ENCODE measurements at regions not wholly inside any gene's neighbourhood (a gene's known extent, or its start where the extent isn't known, plus 50 kb on each side); places are given as distances from the start of the nearest gene placed in this dataset.

GRCh38 chr1:96544831-96545221, 176.8 kb upstream of the PTBP2 start:
- no peaks in the 10 kb centered on the region for H3K9me3 ChIP-seq
- no peaks in the 10 kb centered on the region for H3K27me3 ChIP-seq (ENCODE audit: insufficient read depth)
- no peak overlapping the region for H2AFZ ChIP-seq (ENCODE audit: low read depth)
- H3K9ac ChIP-seq: no peak overlapping the region
- 100% methylated on average over 1 of the region's 1 CpG for WGBS (ENCODE audit: low lambda C conversion rate)
- no peak overlapping the region for H3K4me3 ChIP-seq (ENCODE audit: low read depth in 2 of 2, low read length in 1 of 2)
- H3K36me3 ChIP-seq (replicated peaks in 1 of 2; ENCODE audit: control insufficient read depth in 1 of 2, insufficient read depth in 2 of 2, low read length in 1 of 2): no peaks in the 10 kb centered on the region
- ChIA-PET CTCF (no interaction called here), POLR2A (no interaction called here)
- no peaks in the 10 kb centered on the region for H3K79me2 ChIP-seq (ENCODE audit: insufficient read depth)
- H3F3A ChIP-seq (replicated peaks; ENCODE audit: insufficient read depth): no peaks in the 10 kb centered on the region
- H3K27ac ChIP-seq (ENCODE audit: low read depth in 2 of 2, low read length in 1 of 2): no peak overlapping the region
- H4K20me1 ChIP-seq (ENCODE audit: insufficient read depth): no peaks in the 10 kb centered on the region
- H3K9me2 ChIP-seq: no peaks in the 10 kb centered on the region
- H3K4me1 ChIP-seq (ENCODE audit: control insufficient read depth in 1 of 2, insufficient read depth in 2 of 2, low read depth in 1 of 2, low read length in 1 of 2): peaks cover 0 to 3% of the 10 kb centered on the region in 2 experiments; a peak in 2 of 4 replicates
- DNase-seq: no peak
- TF ChIP-seq RFX5 (IDR thresholded peaks at IDR 0.05; ENCODE audit: low read length) (no peak), IRF3 (IDR thresholded peaks at IDR 0.05; ENCODE audit: low read depth, low read length) (no peak), NRF1 (IDR thresholded peaks at IDR 0.05; ENCODE audit: low read depth, low read length) (no peak)
- TF ChIP-seq, protein P1, sequence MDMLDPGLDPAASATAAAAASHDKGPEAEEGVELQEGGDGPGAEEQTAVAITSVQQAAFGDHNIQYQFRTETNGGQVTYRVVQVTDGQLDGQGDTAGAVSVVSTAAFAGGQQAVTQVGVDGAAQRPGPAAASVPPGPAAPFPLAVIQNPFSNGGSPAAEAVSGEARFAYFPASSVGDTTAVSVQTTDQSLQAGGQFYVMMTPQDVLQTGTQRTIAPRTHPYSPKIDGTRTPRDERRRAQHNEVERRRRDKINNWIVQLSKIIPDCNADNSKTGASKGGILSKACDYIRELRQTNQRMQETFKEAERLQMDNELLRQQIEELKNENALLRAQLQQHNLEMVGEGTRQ (IDR thresholded peaks at IDR 0.05; ENCODE audit: borderline replicate concordance, low read depth, low read length): no peak
- H3K4me2 ChIP-seq: no peak overlapping the region

- H3K36me3 ChIP-seq (replicated peaks in 1 of 2; ENCODE audit: control insufficient read depth in 1 of 2, insufficient read depth in 2 of 2, low read length in 1 of 2): no peaks in the 10 kb centered on the region
- H3K9me2 ChIP-seq: no peaks in the 10 kb centered on the region
- no peaks in the 10 kb centered on the region for H3K9me3 ChIP-seq
- TF ChIP-seq JUND (IDR thresholded peaks at IDR 0.05) (no peak), TCF12 (IDR thresholded peaks at IDR 0.05) (no peak), RFX5 (IDR thresholded peaks at IDR 0.05; ENCODE audit: low read length) (no peak), POLR2AphosphoS5 (IDR thresholded peaks at IDR 0.05; ENCODE audit: low read depth, low read length) (no peak), SMC3 (IDR thresholded peaks at IDR 0.05; ENCODE audit: low read depth, low read length) (no peak), EP300 (IDR thresholded peaks at IDR 0.05; ENCODE audit: borderline replicate concordance in 1 of 2, low read depth in 1 of 2, low read length in 1 of 2) (no peak), CHD2 (IDR thresholded peaks at IDR 0.05; ENCODE audit: low read length, partially characterized antibody) (no peak), SIN3A (IDR thresholded peaks at IDR 0.05; ENCODE audit: borderline replicate concordance, low read depth, low read length) (no peak), YY1 (IDR thresholded peaks at IDR 0.05; ENCODE audit: low read depth) (no peak), FOXJ3 (CRISPR knock-in tag; IDR thresholded peaks at IDR 0.05) (no peak), GATA2 (CRISPR knock-in tag; IDR thresholded peaks at IDR 0.05) (no peak), FOSL2 (IDR thresholded peaks at IDR 0.05; ENCODE audit: borderline replicate concordance, low read depth) (no peak), NFIC (IDR thresholded peaks at IDR 0.05; ENCODE audit: borderline replicate concordance) (no peak), RAD21 (IDR thresholded peaks at IDR 0.05; ENCODE audit: low read length) (no peak), FOXM1 (IDR thresholded peaks at IDR 0.05; ENCODE audit: low read depth) (no peak)
- TF ChIP-seq, protein P2, sequence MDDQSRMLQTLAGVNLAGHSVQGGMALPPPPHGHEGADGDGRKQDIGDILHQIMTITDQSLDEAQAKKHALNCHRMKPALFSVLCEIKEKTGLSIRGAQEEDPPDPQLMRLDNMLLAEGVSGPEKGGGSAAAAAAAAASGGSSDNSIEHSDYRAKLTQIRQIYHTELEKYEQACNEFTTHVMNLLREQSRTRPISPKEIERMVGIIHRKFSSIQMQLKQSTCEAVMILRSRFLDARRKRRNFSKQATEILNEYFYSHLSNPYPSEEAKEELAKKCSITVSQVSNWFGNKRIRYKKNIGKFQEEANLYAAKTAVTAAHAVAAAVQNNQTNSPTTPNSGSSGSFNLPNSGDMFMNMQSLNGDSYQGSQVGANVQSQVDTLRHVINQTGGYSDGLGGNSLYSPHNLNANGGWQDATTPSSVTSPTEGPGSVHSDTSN (IDR thresholded peaks at IDR 0.05): no peak
- TF ChIP-seq, protein P3, sequence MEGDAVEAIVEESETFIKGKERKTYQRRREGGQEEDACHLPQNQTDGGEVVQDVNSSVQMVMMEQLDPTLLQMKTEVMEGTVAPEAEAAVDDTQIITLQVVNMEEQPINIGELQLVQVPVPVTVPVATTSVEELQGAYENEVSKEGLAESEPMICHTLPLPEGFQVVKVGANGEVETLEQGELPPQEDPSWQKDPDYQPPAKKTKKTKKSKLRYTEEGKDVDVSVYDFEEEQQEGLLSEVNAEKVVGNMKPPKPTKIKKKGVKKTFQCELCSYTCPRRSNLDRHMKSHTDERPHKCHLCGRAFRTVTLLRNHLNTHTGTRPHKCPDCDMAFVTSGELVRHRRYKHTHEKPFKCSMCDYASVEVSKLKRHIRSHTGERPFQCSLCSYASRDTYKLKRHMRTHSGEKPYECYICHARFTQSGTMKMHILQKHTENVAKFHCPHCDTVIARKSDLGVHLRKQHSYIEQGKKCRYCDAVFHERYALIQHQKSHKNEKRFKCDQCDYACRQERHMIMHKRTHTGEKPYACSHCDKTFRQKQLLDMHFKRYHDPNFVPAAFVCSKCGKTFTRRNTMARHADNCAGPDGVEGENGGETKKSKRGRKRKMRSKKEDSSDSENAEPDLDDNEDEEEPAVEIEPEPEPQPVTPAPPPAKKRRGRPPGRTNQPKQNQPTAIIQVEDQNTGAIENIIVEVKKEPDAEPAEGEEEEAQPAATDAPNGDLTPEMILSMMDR (IDR thresholded peaks at IDR 0.05): no peak
- TF ChIP-seq, protein P4, sequence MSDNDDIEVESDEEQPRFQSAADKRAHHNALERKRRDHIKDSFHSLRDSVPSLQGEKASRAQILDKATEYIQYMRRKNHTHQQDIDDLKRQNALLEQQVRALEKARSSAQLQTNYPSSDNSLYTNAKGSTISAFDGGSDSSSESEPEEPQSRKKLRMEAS (IDR thresholded peaks at IDR 0.05; ENCODE audit: low read depth): no peak
- DNase-seq: no peak
- H3K27ac ChIP-seq (ENCODE audit: low read depth in 2 of 2, low read length in 1 of 2): no peak overlapping the region
- no peak overlapping the region for H3K4me3 ChIP-seq (ENCODE audit: low read depth in 2 of 2, low read length in 1 of 2)
- CTCF ChIA-PET: interaction anchor here (0.6 kb wide), 1 partner anchor 246 kb away, joined by 3 read pairs; no protein-coding TSS in a partner anchor
- no peak overlapping the region for H3K4me2 ChIP-seq
- H4K20me1 ChIP-seq (ENCODE audit: insufficient read depth): no peaks in the 10 kb centered on the region
- H3K9ac ChIP-seq: no peak overlapping the region
- no peak overlapping the region for H2AFZ ChIP-seq (ENCODE audit: low read depth)
- POLR2A ChIA-PET: no interaction called here
- H3K27me3 ChIP-seq (ENCODE audit: insufficient read depth): no peaks in the 10 kb centered on the region
- H3K4me1 ChIP-seq (ENCODE audit: control insufficient read depth in 1 of 2, insufficient read depth in 2 of 2, low read depth in 1 of 2, low read length in 1 of 2): no peaks in the 10 kb centered on the region
- no peaks in the 10 kb centered on the region for H3K79me2 ChIP-seq (ENCODE audit: insufficient read depth)
- H3F3A ChIP-seq (replicated peaks; ENCODE audit: insufficient read depth): no peaks in the 10 kb centered on the region
- 78% methylated on average over 4 of the region's 4 CpGs for WGBS (ENCODE audit: low lambda C conversion rate)
Measured at GRCh38 chr1:96545935-96546656, 175.5 kb upstream of the PTBP2 start.

Measured in SK-N-SH (cell line).